ENCODE measurements at regions not wholly inside any gene's neighbourhood (a gene's known extent, or its start where the extent isn't known, plus 50 kb on each side); places are given as distances from the start of the nearest gene placed in this dataset.

DNA sequence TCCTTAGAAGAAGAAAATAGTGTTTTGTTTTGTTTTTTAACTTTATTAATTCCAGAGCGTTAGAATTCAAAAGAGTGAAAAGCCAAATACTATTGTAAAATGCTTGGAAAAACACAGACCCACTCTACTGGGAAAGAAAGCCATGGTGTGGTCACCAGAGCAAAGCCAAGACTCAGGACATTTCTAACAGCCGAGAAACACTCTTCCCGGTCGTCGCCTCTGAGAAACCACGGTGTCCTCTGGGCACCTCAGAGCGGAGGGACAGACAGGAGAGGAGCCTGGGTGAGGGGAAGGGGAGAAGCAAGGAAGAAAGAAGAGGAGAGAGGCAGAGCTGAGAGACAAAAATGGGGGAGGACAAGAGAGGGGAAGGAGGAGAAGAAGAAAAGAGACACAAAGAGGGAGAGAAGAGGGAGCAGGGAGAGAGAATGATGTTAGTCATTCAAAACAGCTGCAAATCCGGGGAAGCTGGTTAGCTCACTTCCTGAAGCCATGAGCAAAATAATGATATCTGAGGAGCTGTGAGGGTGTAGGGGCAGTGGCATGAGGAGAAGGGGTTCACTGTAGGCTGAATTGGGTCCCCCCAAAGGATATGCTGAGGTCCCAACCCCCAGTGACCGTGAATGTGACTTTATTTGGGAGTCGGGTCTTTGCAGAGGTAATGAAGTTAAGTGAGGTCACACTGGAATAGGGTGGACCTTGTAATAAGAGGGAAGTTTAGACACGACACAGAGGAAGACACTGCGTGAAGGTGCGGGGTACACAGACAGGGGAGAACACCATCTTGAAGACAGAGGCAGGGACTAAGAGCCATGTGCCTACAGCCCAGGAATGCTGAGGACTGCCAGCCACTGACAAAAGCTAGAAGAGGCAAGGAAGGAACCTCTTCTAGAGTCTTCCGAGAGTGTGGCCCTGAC is 58.2 kb upstream of the DMRTB1 start:
- no peak overlapping the region for H3K27ac ChIP-seq
- no peak for TF ChIP-seq ZFX (IDR thresholded peaks at IDR 0.05)
- TF ChIP-seq, protein P1, sequence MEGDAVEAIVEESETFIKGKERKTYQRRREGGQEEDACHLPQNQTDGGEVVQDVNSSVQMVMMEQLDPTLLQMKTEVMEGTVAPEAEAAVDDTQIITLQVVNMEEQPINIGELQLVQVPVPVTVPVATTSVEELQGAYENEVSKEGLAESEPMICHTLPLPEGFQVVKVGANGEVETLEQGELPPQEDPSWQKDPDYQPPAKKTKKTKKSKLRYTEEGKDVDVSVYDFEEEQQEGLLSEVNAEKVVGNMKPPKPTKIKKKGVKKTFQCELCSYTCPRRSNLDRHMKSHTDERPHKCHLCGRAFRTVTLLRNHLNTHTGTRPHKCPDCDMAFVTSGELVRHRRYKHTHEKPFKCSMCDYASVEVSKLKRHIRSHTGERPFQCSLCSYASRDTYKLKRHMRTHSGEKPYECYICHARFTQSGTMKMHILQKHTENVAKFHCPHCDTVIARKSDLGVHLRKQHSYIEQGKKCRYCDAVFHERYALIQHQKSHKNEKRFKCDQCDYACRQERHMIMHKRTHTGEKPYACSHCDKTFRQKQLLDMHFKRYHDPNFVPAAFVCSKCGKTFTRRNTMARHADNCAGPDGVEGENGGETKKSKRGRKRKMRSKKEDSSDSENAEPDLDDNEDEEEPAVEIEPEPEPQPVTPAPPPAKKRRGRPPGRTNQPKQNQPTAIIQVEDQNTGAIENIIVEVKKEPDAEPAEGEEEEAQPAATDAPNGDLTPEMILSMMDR (conservative IDR thresholded peaks at IDR 0.05), result no peak

DNA sequence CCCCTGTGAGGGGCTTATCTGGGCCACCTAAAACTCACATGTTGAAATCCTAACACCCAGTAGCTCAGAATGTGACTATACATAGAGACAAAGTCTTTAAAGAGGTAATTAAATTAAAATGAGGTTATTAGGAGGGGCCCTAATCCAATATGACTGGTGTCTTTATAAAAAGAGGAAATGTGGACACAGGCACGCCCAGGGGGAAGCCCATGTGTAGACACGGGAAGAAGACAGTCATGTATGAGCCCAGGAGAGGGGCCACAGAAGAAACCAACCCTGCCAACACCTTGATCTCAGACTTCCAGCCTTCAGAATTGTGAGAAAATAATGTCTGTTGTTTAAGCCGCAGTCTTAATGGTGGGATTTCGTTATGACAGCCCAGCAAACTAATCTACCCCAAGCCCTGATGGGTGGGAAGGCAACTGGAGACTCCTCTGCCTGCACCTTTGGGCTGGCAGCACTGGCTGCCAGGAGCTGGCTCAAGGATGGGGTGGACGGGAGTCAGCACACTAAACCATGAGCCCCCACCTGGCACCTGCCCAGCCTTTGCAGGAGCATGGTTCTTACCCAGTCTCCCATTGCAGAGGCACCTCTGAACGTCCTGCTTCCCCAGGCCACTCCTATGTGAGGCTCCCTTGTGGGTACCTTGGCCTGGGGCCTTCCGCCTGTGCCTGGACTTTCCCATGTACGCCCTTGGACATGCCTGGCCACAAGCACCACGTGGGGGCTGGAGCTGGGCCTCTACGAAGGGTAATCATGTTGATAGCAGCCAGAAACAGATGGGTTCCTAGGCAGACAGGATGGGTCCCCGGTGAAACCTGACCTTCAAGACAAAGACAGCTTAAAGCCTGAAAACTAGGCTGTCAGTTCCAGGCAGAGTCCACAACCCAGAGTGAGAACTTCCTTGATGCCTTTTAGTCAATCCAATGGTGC is 57.1 kb upstream of the DMRTB1 start:
- TF ChIP-seq ZFX (IDR thresholded peaks at IDR 0.05), result no peak
- TF ChIP-seq, protein P1 (conservative IDR thresholded peaks at IDR 0.05), result no peak
- H3K27ac ChIP-seq, result no peak overlapping the region

- H3K27ac ChIP-seq, result no peak overlapping the region
Observed at GRCh38 chr1:53402891-53403655, 56.1 kb upstream of the DMRTB1 start.

GRCh38 chr1:53405737-53406136 is 53.5 kb upstream of the DMRTB1 start:
- TF ChIP-seq, protein P1 (conservative IDR thresholded peaks at IDR 0.05), result no peak
- no peak for TF ChIP-seq ZFX (IDR thresholded peaks at IDR 0.05)
- no peak overlapping the region for H3K27ac ChIP-seq

More at GRCh38 chr1:53402891-53403655, 56.1 kb upstream of the DMRTB1 start:
- TF ChIP-seq, protein P1 (conservative IDR thresholded peaks at IDR 0.05), result no peak
- no peak for TF ChIP-seq ZFX (IDR thresholded peaks at IDR 0.05)

DNA sequence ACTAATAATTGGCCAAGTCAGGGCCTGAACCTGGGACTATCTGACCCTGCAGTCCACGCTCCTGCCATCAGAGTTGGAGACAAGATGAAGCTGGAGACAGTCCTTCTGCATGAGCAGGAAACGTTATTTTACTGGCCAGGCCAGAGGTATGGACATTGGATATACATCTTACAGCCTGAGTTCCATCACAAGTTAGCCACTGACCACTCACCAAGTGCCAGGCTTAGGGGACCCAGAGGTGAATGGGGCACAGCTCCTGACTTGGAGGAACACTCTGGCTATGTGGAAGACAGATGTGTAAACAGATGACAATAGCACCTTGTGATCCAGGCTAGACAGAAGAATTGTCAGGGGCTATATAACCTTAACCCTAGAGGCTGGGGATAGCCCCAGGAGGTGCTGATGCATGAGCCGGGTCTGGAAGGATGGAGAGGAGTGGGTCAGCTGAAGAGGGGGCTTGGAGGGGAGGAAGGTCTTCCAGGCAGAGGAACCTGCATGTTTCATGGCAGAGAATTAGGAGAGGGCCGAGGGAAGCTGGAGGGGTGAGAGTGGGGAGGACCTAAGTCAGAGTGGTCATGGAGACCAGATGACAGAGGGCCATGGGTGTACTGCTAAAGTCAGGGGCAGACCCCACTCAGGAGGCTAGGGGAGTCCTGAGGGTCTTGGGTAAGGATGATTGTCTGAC is 52.5 kb upstream of the DMRTB1 start:
- TF ChIP-seq, protein P1 (conservative IDR thresholded peaks at IDR 0.05), result no peak
- TF ChIP-seq ZFX (IDR thresholded peaks at IDR 0.05), result no peak
- no peak overlapping the region for H3K27ac ChIP-seq

- no peak for TF ChIP-seq ZFX (IDR thresholded peaks at IDR 0.05)
- TF ChIP-seq, protein P1 (conservative IDR thresholded peaks at IDR 0.05), result no peak
- H3K27ac ChIP-seq, result no peak overlapping the region
Observed at GRCh38 chr1:53408013-53408754, 51.0 kb upstream of the DMRTB1 start.
